Skin of body (tissue), 1 donor: ENCODE measurements at regions not wholly inside any gene's neighbourhood (a gene's known extent, or its start where the extent isn't known, plus 50 kb on each side); places are given as distances from the start of the nearest gene placed in this dataset.

Experiments
- DNase-seq: peaks from one replicate; lab custom pipeline; 2025; lab: John Stamatoyannopoulos, UW

- no peak for DNase-seq
These were observed 170.4 kb upstream of the FN1 start for GRCh38 chr2:215606219-215606618.

- DNase-seq, result no peak
These were observed 169.3 kb upstream of the FN1 start for GRCh38 chr2:215605214-215605613.

GRCh38 chr2:215604606-215605005 lies 168.7 kb upstream of the FN1 start:
- DNase-seq, result no peak

- no peak for DNase-seq
These were observed 167.6 kb upstream of the FN1 start for GRCh38 chr2:215603440-215603839.

- no peak for DNase-seq
These were observed 167.1 kb upstream of the FN1 start for GRCh38 chr2:215602997-215603396.

GRCh38 chr2:215601990-215602721 lies 166.3 kb upstream of the FN1 start:
- peak; percentile 68 for DNase-seq

- DNase-seq, result no peak
These were observed 165.7 kb upstream of the FN1 start for GRCh38 chr2:215601526-215601925.

- no peak for DNase-seq
These were observed 162.6 kb upstream of the FN1 start for GRCh38 chr2:215598376-215598975.

GRCh38 chr2:215597577-215597976 lies 161.7 kb upstream of the FN1 start:
- no peak for DNase-seq

GRCh38 chr2:215594766-215595165 lies 158.9 kb upstream of the FN1 start:
- DNase-seq, result no peak

GRCh38 chr2:215590010-215590745 lies 154.3 kb upstream of the FN1 start:
- peak; percentile 39 for DNase-seq

- DNase-seq, result no peak
These were observed 148.0 kb upstream of the FN1 start for GRCh38 chr2:215583881-215584280.

- DNase-seq, result peak; percentile 95
These were observed 143.9 kb upstream of the FN1 start for GRCh38 chr2:215579809-215580208.

GRCh38 chr2:215577356-215577755 lies 141.5 kb upstream of the FN1 start:
- DNase-seq, result no peak

GRCh38 chr2:215576572-215576971 lies 140.7 kb upstream of the FN1 start:
- DNase-seq, result no peak

GRCh38 chr2:215573496-215573895 lies 137.6 kb upstream of the FN1 start:
- peak; percentile 89 for DNase-seq

GRCh38 chr2:215572341-215572848 lies 136.5 kb upstream of the FN1 start:
- no peak for DNase-seq

- DNase-seq, result no peak
These were observed 135.8 kb upstream of the FN1 start for GRCh38 chr2:215571689-215572088.

- DNase-seq, result no peak
These were observed 131.6 kb upstream of the FN1 start for GRCh38 chr2:215567504-215567903.

- no peak for DNase-seq
These were observed 130.0 kb upstream of the FN1 start for GRCh38 chr2:215565897-215566296.

- peak; percentile 19 for DNase-seq
These were observed 121.8 kb upstream of the FN1 start for GRCh38 chr2:215557701-215558100.

- DNase-seq, result no peak
These were observed 121.1 kb upstream of the FN1 start for GRCh38 chr2:215556979-215557378.
